AG09319 (cell line): ENCODE measurements at regions not wholly inside any gene's neighbourhood (a gene's known extent, or its start where the extent isn't known, plus 50 kb on each side); places are given as distances from the start of the nearest gene placed in this dataset.

Source experiments
- DNase-seq: peaks from one replicate; pipeline ENCODE4 v3.0.0-alpha.2; 2010; ENCODE audit warnings: low read depth; ENCODE audit errors: extremely low read depth
- CTCF ChIP-seq: IDR thresholded peaks from 2 replicates; pipeline ENCODE4 v1.5.1; 2011; ENCODE audit warnings: low read depth, mild to moderate bottlenecking, inconsistent platforms, low read length, moderate library complexity

- no peak for DNase-seq
- TF ChIP-seq CTCF, result no peak
Measured at GRCh38 chr6:95413789-95414188, 163.5 kb upstream of the MANEA start.

GRCh38 chr6:95417856-95418255 is 159.5 kb upstream of the MANEA start:
- TF ChIP-seq CTCF, result no peak
- DNase-seq, result no peak

- no peak for DNase-seq
- no peak for TF ChIP-seq CTCF
Measured at GRCh38 chr6:95420792-95421191, 156.5 kb upstream of the MANEA start.

GRCh38 chr6:95423331-95423730 is 154.0 kb upstream of the MANEA start:
- TF ChIP-seq CTCF, result no peak
- DNase-seq, result no peak

GRCh38 chr6:95431637-95432228 is 145.6 kb upstream of the MANEA start:
- TF ChIP-seq CTCF, result peak; percentile 48
- DNase-seq, result no peak

GRCh38 chr6:95439741-95440140 is 137.6 kb upstream of the MANEA start:
- TF ChIP-seq CTCF, result no peak
- no peak for DNase-seq

GRCh38 chr6:95448208-95448607 is 129.1 kb upstream of the MANEA start:
- no peak for DNase-seq

More at GRCh38 chr6:95448208-95448607, 129.1 kb upstream of the MANEA start:
- TF ChIP-seq CTCF, result no peak
